Ovary (tissue), 7 donors: ENCODE measurements at regions not wholly inside any gene's neighbourhood (a gene's known extent, or its start where the extent isn't known, plus 50 kb on each side); places are given as distances from the start of the nearest gene placed in this dataset.

ENCODE experiments used
- DNase-seq, 5 donors: peaks; one replicate each; pipeline ENCODE4 v3.0.0-alpha.2; 2019 to 2020
- H3K27ac ChIP-seq, 2 donors: fragments of 200-600 bp; one replicate each; pipeline versions ENCODE4 v1.5.1 to v1.8.0; 2019 to 2022
- H3K27me3 ChIP-seq: fragments of 200-600 bp; one replicate; pipeline ENCODE4 v1.8.0; 2022
- H3K36me3 ChIP-seq: fragments of 200-600 bp; sonication (generic); one replicate; pipeline ENCODE4 v1.5.1; 2019
- H3K4me1 ChIP-seq: one replicate; pipeline ENCODE4 v1.8.1; 2013; ENCODE audit warnings: mild to moderate bottlenecking, moderate library complexity; ENCODE audit not compliant: insufficient read depth
- H3K4me3 ChIP-seq: fragments of 200-600 bp; sonication (generic); one replicate; pipeline ENCODE4 v1.5.1; 2017
- H3K9me3 ChIP-seq, 2 donors: fragments of 200-600 bp in 1 of 2; sonication (generic) in 1 of 2; one replicate each; pipeline versions ENCODE4 v1.5.1 to v1.8.1; 2013 to 2019; ENCODE audit warnings: mild to moderate bottlenecking in 1 of 2, moderate library complexity in 1 of 2
- CTCF ChIP-seq, 3 donors: fragments of 450-650 bp in 2 of 3; fragments of 200-600 bp in 1 of 3; IDR thresholded peaks; one replicate each; pipeline versions ENCODE4 v1.5.1 to v1.8.0; 2016 to 2022; ENCODE audit warnings: antibody characterized with exemption in 3 of 3, mild to moderate bottlenecking in 1 of 3
- EP300 ChIP-seq: sonication (generic); formaldehyde crosslinking; IDR thresholded peaks from one replicate; pipeline ENCODE4 v1.6.1; 2017; ENCODE audit warnings: antibody characterized with exemption
- POLR2A ChIP-seq: fragments of 450-650 bp; IDR thresholded peaks from one replicate; pipeline ENCODE4 v1.6.1; 2017; ENCODE audit warnings: antibody characterized with exemption, mild to moderate bottlenecking, moderate library complexity
- WGBS, 3 donors: extraction: QIAGEN DNeasy Blood & Tissue Kit in 1 of 3; methylation state at CpG; one replicate each; pipeline versions ENCODE4 v1.1.5 to v1.1.7; 2013 to 2017; 5-methylcytosine and 5-hydroxymethylcytosine counted together
- intact Hi-C, 4 donors: fragments of 100-400 bp; cut with DNase I; formaldehyde crosslinking; loops; one replicate each; pipeline versions ENCODE4 v1.11.0 to v1.15.1; 2022 to 2023
- donor health status: DM: no; HTN: no; CAD: no; lungs with moderate emphysema.
- donor health status: DM: no; HTN: no; CAD: no.
- donor health status: Bipolar disorder and iron deficiency.
- donor health status: DM: no; HTN: no; CAD: no.
- donor health status: DM: yes; HTN: yes; CAD: no.

- Histone ChIP-seq H3K36me3 (no peaks in the 10 kb centered on the region), H3K27me3 (no peaks in the 10 kb centered on the region), H3K4me3 (no peak overlapping the region), H3K27ac (no peak overlapping the region), H3K9me3 (no peaks in the 10 kb centered on the region), H3K4me1 (no peaks in the 10 kb centered on the region)
- DNase-seq: no peak
- 19 to 24% (median 21%) methylated on average over 4 of the region's 4 CpGs for WGBS, 3 donors
- intact Hi-C loops: no loop called here
- no peak for TF ChIP-seq POLR2A
- no peak for TF ChIP-seq EP300
- TF ChIP-seq CTCF (IDR thresholded peaks at IDR 0.05): no peak
These were observed 71.3 kb upstream of the SALL4 start for GRCh38 chr20:51873652-51874051.

- no peaks in the 10 kb centered on the region for H3K36me3 ChIP-seq
- no peak for DNase-seq
- 36 to 39% (median 37%) methylated on average over 7 of the region's 7 CpGs for WGBS, 3 donors
- no peaks in the 10 kb centered on the region for H3K9me3 ChIP-seq
- H3K4me1 ChIP-seq: no peaks in the 10 kb centered on the region
- no peaks in the 10 kb centered on the region for H3K27me3 ChIP-seq
- H3K27ac ChIP-seq: no peak overlapping the region
- no peak for TF ChIP-seq CTCF (IDR thresholded peaks at IDR 0.05)
- TF ChIP-seq POLR2A: no peak
- TF ChIP-seq EP300: no peak
- H3K4me3 ChIP-seq: no peak overlapping the region
- intact Hi-C loops: no loop called here
These were observed 69.6 kb upstream of the SALL4 start for GRCh38 chr20:51871943-51872342.

DNA sequence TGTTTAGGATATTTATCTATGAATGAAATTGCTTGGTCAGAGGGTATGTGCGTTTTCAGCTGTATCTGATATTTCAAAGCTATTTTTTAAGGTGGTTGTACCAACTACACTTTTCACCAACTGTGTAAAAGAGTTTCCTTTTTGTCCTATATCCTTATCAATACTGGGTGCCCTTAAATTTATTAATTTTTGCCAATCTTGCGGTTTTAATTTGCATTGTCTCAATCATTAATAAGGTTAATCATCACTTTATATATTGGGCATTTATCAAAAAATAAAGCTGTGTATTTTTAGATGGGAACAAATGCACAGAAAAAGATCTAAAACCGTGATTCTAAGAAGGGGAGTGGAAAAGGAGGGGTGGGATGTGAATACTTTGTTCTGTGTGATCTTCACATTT is 66.7 kb upstream of the SALL4 start:
- TF ChIP-seq EP300 (no peak), POLR2A (no peak), CTCF (IDR thresholded peaks at IDR 0.05) (no peak)
- no peak overlapping the region for H3K27ac ChIP-seq
- no peak overlapping the region for H3K4me3 ChIP-seq
- H3K36me3 ChIP-seq: no peaks in the 10 kb centered on the region
- DNase-seq: no peak
- no peaks in the 10 kb centered on the region for H3K9me3 ChIP-seq
- WGBS, 3 donors: 80 to 86% (median 81%) methylated on average over 3 of the region's 3 CpGs
- H3K4me1 ChIP-seq: no peaks in the 10 kb centered on the region
- intact Hi-C loops: no loop called here
- H3K27me3 ChIP-seq: no peaks in the 10 kb centered on the region

GRCh38 chr20:51867251-51867650 is 64.9 kb upstream of the SALL4 start:
- H3K4me3 ChIP-seq: no peak overlapping the region
- no peak for DNase-seq
- no peaks in the 10 kb centered on the region for H3K4me1 ChIP-seq
- TF ChIP-seq CTCF (IDR thresholded peaks at IDR 0.05): no peak
- no peak for TF ChIP-seq EP300
- TF ChIP-seq POLR2A: no peak
- no peaks in the 10 kb centered on the region for H3K9me3 ChIP-seq
- H3K36me3 ChIP-seq: no peaks in the 10 kb centered on the region
- intact Hi-C loops: no loop called here
- no peak overlapping the region for H3K27ac ChIP-seq
- WGBS, 3 donors: 58 to 80% (median 77%) methylated on average over 3 of the region's 3 CpGs
- no peaks in the 10 kb centered on the region for H3K27me3 ChIP-seq

GRCh38 chr20:51864967-51865366 is 62.6 kb upstream of the SALL4 start:
- DNase-seq: no peak
- TF ChIP-seq EP300 (no peak), POLR2A (no peak), CTCF (IDR thresholded peaks at IDR 0.05) (no peak)
- Histone ChIP-seq H3K36me3 (no peaks in the 10 kb centered on the region), H3K27ac (no peak overlapping the region), H3K27me3 (no peaks in the 10 kb centered on the region), H3K4me1 (no peaks in the 10 kb centered on the region), H3K4me3 (no peak overlapping the region), H3K9me3 (no peaks in the 10 kb centered on the region)
- WGBS, 3 donors: 88 to 92% (median 88%) methylated on average over 14 of the region's 14 CpGs
- intact Hi-C loops: no loop called here
